ENCODE measurements at regions not wholly inside any gene's neighbourhood (a gene's known extent, or its start where the extent isn't known, plus 50 kb on each side); places are given as distances from the start of the nearest gene placed in this dataset.
"Not testable (repeated sequence)": the region's sequence is repeated elsewhere in the genome, so short reads cannot be mapped to it uniquely, and the experiment has no call there.

- DNase-seq, result no peak
These were observed 627.2 kb upstream of the SLITRK6 start for GRCh38 chr13:86426437-86426836.

DNA sequence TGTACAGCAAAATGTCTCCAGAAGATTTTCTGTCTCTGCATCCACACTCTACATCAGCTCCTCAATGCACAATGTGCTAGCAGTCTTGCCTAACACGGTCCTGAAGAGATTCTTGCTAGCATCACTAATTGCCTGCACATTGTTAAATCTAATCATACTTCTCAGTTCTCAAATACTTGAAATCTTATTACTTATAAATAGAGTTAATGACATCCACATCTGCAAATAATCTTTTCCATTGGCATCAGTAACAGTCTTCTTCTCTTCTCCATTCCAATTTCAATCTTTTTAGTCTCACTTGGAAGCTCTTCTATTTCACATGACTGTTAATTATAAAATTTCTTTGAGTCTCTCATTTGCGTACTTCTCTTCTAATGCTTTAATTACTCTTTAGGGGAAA is 630.5 kb upstream of the SLITRK6 start:
- DNase-seq, result no peak

DNA sequence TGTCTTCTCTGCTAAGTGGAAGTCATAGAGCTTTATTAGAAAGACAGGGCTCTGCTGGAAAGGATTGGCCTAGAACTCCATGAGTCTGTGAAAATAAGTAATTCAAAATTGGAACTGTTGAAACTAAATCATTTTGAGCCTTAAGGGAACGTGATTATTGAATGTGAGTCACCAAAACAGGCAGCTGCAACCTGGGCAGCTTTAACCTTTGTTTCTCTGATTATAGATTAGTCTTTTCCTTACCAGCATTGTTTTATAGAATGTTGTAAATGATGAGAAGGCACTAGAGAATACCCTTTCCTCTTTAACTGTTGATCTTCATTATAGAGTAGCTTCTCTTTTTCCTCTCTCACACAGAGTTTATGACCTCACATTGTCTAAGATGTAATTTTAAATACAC is 638.8 kb upstream of the SLITRK6 start:
- no peak for DNase-seq

DNA sequence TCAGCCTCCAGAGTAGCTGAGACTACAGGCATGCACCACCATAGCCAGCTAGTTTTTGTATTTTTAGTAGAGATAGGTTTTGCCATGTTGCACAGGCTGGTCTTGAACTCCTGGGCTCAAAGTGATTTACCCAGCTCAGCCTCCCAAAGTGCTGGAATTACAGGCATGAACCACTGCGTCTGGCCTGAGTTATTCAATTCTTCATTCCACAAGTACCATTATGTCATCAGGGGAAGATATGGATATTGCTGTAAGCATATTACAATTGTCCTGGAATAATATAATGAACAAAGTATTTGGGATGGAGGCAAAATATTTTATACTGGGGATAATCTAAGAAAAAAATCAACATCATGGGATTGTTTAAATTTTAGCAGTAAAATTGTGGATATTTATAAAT is 646.0 kb upstream of the SLITRK6 start:
- no peak for DNase-seq

GRCh38 chr13:86445672-86446071 is 646.5 kb upstream of the SLITRK6 start:
- no peak for DNase-seq

DNA sequence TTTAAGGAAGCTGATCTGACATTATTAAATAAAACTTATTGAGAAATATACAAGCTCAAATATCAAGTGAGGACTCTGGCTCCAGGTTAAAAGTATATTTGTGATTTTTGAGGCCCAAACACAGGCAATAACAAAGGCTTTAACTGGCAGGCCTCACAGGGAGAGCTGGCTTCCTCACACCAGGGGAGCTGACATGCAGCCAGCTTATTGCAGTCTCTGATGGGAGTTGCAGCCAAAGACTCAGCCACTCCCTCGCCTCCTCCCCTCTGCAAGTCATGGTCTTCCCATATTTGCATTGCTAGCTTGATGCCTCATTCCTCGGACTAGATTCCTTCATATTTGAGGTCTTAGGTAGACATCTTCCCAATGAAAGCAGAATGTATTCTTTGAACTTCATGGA is 647.1 kb upstream of the SLITRK6 start:
- no peak for DNase-seq

GRCh38 chr13:86447479-86447878 is 648.3 kb upstream of the SLITRK6 start:
- DNase-seq, result no peak

DNA sequence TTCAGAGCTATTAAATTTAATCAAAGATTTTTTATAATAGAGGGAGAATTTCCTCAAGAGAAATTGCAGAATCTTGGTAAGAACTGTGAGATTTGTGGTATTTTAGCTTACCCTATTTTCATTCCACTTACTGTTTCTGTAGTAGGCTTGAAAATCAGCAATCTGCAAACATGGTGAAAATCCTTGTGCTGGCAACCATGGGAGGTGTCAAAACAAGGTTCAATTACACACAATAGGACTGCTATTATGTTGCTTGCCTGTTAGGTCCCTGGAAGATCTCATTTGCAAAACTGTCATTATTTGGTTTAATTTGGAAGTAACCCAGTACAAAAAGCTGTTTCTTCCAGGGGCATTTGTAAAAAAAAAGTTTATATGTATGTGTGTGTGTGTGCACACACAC is 662.8 kb upstream of the SLITRK6 start:
- DNase-seq, result no peak

DNA sequence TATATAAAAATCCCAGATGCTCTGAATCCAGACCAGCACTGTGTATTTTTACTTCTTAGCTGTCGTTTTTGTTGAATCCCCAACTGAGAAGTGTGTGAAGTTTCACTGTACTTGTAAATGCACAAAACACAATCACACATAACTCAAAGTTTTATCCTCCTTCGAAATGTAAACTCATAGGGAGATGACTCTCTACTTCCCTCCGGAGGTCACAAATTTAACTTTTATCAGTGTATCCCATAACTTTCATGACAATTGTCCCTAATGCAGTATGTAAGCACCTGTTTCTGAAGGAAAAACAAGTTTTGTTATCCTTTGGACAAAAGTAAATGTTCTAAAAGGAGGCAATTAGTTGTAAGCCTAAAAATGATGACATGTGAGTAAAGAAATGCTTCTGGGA is 665.0 kb upstream of the SLITRK6 start:
- no peak for DNase-seq

DNA sequence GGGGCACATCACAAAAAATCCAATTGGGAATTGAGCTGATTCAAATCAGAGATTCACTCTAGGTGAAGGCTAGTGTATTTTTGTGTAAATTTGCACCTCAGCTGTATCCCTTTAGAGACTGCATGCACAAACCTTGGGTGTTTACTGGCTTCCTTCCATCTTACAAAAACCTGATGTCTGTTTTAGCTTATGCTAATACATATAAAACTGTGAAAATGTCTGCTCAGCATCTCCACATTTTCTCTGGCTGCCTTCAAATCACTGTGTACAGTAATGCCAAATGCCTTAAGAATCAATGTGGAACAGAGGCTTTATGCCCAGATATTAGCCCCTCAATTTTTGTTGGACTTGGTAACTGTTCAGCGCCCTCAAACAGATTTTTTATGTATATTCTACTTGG is 675.8 kb upstream of the SLITRK6 start:
- DNase-seq, result no peak

- no peak for DNase-seq
These were observed 677.4 kb upstream of the SLITRK6 start for GRCh38 chr13:86476656-86477055.

- no peak for DNase-seq
These were observed 687.4 kb upstream of the SLITRK6 start for GRCh38 chr13:86486582-86486981.

DNA sequence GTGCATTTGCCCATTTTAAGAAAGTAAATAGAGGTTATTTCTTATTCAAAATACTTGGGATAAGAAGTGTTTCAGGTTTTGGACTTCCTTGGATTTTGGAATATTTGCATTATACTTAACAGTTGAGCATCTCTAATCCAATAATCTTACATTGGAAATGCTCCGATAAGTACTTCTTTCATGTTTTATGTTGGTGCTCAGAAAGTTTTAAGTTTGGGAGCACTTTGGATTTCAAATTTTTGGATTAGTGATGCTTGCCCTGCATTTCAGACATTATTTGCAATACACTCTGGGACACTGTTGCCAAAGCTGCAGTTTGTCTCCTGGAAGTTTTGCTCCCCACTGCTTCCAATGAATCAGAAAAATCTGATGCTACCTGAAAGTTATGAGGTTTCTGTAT is 691.9 kb upstream of the SLITRK6 start:
- DNase-seq, result no peak

DNA sequence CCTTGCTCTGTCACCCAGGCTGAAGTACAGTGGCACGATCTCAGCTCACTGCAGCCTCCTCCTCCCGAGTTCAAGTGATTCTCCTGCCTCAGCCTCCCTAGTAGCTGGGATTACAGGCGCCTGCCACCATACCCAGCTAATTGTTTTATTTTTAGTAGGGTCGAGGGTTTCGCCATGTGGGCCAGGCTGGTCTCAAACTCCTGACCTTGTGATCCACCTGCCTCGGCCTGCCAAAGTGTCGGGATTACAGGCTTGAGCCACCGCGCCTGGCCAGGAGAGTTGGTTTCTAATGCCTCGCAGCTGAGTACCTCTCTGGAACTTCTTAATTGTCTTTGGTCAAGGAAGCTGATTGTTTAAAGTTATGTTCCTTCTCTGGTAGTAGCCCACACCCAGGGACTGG is 702.7 kb upstream of the SLITRK6 start:
- not testable (repeated sequence) for DNase-seq

- DNase-seq, result no peak
These were observed 711.6 kb upstream of the SLITRK6 start for GRCh38 chr13:86510792-86511191.

DNA sequence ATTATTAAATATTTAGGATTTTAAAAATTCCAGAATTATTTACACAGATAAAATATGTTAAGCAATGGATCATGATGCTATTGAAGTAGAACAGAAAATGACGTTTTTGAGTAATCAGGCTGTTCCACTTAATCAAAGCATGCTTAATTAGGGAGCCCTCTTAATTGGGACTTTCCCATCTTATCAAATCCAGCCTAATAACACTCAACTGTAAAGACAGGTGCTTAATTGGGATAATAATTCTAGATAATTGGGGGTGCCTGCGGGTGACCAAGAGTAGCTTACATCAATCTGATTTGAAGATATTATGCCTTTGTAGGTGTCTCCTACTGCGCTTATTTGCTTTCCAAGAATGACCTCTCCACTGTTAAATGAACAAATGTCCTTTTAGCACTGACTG is 742.2 kb upstream of the SLITRK6 start:
- DNase-seq, result no peak

- no peak for DNase-seq
These were observed 754.8 kb upstream of the SLITRK6 start for GRCh38 chr13:86554066-86554465.

DNA sequence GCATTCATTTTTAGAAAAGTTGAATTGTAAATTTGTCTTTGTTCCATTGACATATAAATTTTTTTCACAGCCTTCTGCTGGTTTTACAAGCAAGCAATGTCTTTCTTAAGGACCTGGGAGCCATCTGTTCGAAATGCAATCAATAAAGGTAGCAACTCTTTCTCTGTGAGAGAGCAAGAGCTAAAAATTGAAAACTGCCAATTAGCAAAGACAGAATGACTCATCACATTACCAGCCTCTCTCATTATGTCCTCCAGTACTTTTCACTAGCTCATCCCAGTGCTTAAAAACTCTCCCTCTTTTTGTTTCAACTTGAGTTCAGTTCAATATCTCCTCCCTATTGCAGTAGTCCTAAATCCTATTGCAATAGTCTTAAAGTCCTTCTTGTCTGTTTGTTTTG is 760.7 kb upstream of the SLITRK6 start:
- DNase-seq, result no peak

GRCh38 chr13:86562866-86563265 is 763.6 kb upstream of the SLITRK6 start:
- DNase-seq, result no peak

DNA sequence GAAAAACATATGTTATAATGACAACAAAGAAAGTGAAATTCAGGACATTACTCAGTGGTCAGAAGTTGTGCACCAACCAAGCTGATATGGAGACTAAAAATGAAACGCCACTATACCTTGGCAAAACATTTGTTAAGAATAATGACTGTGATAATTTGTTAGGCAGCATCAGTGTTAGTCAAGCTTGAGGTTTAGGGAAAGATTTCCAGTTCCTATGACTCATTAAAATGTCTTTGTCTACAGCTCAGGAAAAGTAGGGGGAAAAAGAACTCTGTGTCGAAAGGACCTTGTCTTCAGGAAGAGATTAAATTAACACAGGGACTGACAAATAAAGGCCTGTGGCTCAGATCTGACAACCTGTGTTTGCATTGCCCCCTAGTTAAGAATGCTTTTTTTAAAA is 764.1 kb upstream of the SLITRK6 start:
- DNase-seq, result no peak

- no peak for DNase-seq
These were observed 767.9 kb upstream of the SLITRK6 start for GRCh38 chr13:86567119-86567518.

GRCh38 chr13:86569119-86569518 is 769.9 kb upstream of the SLITRK6 start:
- DNase-seq, result no peak

DNA sequence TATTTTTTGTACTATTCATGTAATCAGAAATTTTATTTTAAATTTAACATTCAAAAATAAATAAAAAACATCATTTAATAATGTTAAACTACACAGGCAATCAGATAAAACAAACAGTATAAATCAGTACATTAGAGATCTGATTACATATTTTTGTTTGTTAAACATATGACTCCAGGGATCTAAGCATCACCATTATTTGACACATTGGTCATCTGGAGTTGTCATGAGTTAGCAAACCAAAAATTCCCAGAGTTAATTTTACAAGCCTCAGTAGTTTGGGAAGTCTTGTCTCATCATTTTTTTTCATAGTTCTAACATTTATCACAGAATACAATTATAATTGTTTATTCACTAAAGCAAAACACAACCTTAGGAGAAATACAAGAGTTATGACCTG is 770.8 kb upstream of the SLITRK6 start:
- DNase-seq, result no peak

DNA sequence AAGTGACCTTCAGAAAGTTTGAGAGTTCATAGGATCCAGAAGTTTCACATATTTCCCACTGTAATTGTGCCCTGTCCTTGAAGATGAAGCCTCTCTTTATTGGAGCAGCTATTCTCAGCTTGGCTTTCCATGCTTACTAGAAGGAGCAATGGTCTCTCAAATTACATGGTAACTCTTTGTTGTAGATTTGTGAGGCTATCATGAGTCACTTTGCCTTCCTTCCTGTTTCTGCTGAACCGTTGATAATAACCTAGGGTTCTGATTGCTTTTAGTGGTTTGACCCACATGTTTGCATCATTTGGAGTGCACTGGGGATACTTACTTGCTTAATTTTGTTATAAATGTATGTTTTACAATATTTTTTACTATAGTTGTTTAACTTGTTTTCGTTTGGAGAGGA is 772.9 kb upstream of the SLITRK6 start:
- DNase-seq, result no peak

DNA sequence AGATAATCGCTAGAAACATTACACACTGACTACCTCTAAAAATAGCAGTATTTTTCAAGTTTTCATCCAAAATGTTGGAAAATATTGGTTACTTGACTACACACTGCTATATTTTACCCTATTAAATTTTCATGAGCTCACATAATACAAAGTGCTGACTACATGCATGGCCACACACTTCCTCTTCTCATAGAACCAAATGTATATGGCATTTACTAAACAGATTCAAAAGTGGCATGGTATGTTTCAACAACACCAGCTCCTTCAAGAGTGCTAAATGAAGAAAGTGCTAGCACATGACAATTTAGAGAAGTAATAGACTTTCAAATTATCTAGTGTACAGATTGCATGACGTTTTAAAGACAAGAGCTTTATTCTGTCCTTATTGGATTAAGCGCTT is 780.4 kb upstream of the SLITRK6 start:
- no peak for DNase-seq

- no peak for DNase-seq
These were observed 782.5 kb upstream of the SLITRK6 start for GRCh38 chr13:86581706-86582105.

Measured in CD4-positive, alpha-beta T cell treated with Interleukin-12 subunit alpha and Interleukin-12 subunit beta, for 1 hour (primary cell).